ENCODE measurements at regions not wholly inside any gene's neighbourhood (a gene's known extent, or its start where the extent isn't known, plus 50 kb on each side); places are given as distances from the start of the nearest gene placed in this dataset.

- Histone ChIP-seq H3K79me1 (ENCODE audit: low read depth, low read length) (no peaks in the 10 kb centered on the region), H4K8ac (ENCODE audit: low read depth, low read length) (no peak overlapping the region), H3K4ac (ENCODE audit: low read length) (no peak overlapping the region), H3K23ac (ENCODE audit: low read depth, low read length, poor library complexity) (no peak overlapping the region), H3K4me2 (ENCODE audit: insufficient read depth, low read length, poor library complexity, severe bottlenecking) (no peak overlapping the region), H3K36me3 (replicated peaks in 1 of 2; ENCODE audit: control insufficient read depth in 2 of 2, insufficient read depth in 2 of 2, low read length in 2 of 2) (no peaks in the 10 kb centered on the region), H2BK15ac (ENCODE audit: low read length) (peak overlapping the region; percentile 95), H3K27me3 (ENCODE audit: control insufficient read depth in 3 of 3, insufficient read depth in 3 of 3, low read depth in 1 of 3, low read length in 3 of 3) (no peaks in the 10 kb centered on the region), H3K14ac (ENCODE audit: low read length) (no peak overlapping the region), H2AK5ac (ENCODE audit: low read depth, low read length) (peak overlapping the region; percentile 97), H2BK120ac (ENCODE audit: low read depth, low read length) (peak overlapping the region; percentile 26), H2BK12ac (ENCODE audit: low read length) (no peak overlapping the region), H4K91ac (ENCODE audit: low read depth, low read length, poor library complexity) (no peak overlapping the region), H3K4me3 (ENCODE audit: low read length in 2 of 2) (no peak overlapping the region), H3K4me1 (ENCODE audit: control insufficient read depth in 2 of 2, insufficient read depth in 1 of 2, low read depth in 1 of 2, low read length in 2 of 2) (peaks cover 10 to 14% of the 10 kb centered on the region in 2 donors), H2AFZ (ENCODE audit: low read length) (no peak overlapping the region), H2BK5ac (ENCODE audit: low read length) (peak overlapping the region; percentile 4), H3K18ac (ENCODE audit: low read length) (no peak overlapping the region), H3K9me3 (replicated peaks in 1 of 2; ENCODE audit: control insufficient read depth in 2 of 2, insufficient read depth in 1 of 2, low read depth in 1 of 2, low read length in 2 of 2) (no peaks in the 10 kb centered on the region), H3K27ac (replicated peaks; ENCODE audit: low read length) (no peak overlapping the region), H3K9ac (ENCODE audit: low read depth, low read length, poor library complexity) (no peak overlapping the region)
- no peak for DNase-seq (ENCODE audit: low spot score)
- no CpG with 5 or more reads among the region's 7 CpGs for WGBS, 2 donors (ENCODE audit: extremely low coverage in 2 of 2, insufficient read length in 2 of 2, insufficient replicate concordance in 1 of 2)
Observed at GRCh38 chr2:240299710-240300068, 135.8 kb upstream of the GPC1 start.

- H2BK12ac ChIP-seq (ENCODE audit: low read length), result no peak overlapping the region
- peak overlapping the region; percentile 82 for H3K18ac ChIP-seq (ENCODE audit: low read length)
- no peak overlapping the region for H3K4me2 ChIP-seq (ENCODE audit: insufficient read depth, low read length, poor library complexity, severe bottlenecking)
- H2BK15ac ChIP-seq (ENCODE audit: low read length), result peak overlapping the region; percentile 4
- H4K8ac ChIP-seq (ENCODE audit: low read depth, low read length), result peak overlapping the region; percentile 29
- no peak overlapping the region for H4K91ac ChIP-seq (ENCODE audit: low read depth, low read length, poor library complexity)
- H3K14ac ChIP-seq (ENCODE audit: low read length), result no peak overlapping the region
- no peak overlapping the region for H3K27ac ChIP-seq (replicated peaks; ENCODE audit: low read length)
- H3K4me1 ChIP-seq (ENCODE audit: control insufficient read depth in 2 of 2, insufficient read depth in 1 of 2, low read depth in 1 of 2, low read length in 2 of 2), result peaks cover 14 to 17% of the 10 kb centered on the region in 2 donors
- peak overlapping the region; percentile 81 for H2AFZ ChIP-seq (ENCODE audit: low read length)
- no peak for DNase-seq (ENCODE audit: low spot score)
- H3K9me3 ChIP-seq (replicated peaks in 1 of 2; ENCODE audit: control insufficient read depth in 2 of 2, insufficient read depth in 1 of 2, low read depth in 1 of 2, low read length in 2 of 2), result no peaks in the 10 kb centered on the region
- no peaks in the 10 kb centered on the region for H3K79me1 ChIP-seq (ENCODE audit: low read depth, low read length)
- peak overlapping the region; percentile 38 for H2AK5ac ChIP-seq (ENCODE audit: low read depth, low read length)
- H3K27me3 ChIP-seq (ENCODE audit: control insufficient read depth in 3 of 3, insufficient read depth in 3 of 3, low read depth in 1 of 3, low read length in 3 of 3), result no peaks in the 10 kb centered on the region
- WGBS, 2 donors (ENCODE audit: extremely low coverage in 2 of 2, insufficient read length in 2 of 2, insufficient replicate concordance in 1 of 2), result no CpG with 5 or more reads among the region's 11 CpGs
- no peak overlapping the region for H2BK120ac ChIP-seq (ENCODE audit: low read depth, low read length)
- H3K36me3 ChIP-seq (replicated peaks in 1 of 2; ENCODE audit: control insufficient read depth in 2 of 2, insufficient read depth in 2 of 2, low read length in 2 of 2), result no peaks in the 10 kb centered on the region
- H2BK5ac ChIP-seq (ENCODE audit: low read length), result no peak overlapping the region
- H3K4ac ChIP-seq (ENCODE audit: low read length), result no peak overlapping the region
- H3K23ac ChIP-seq (ENCODE audit: low read depth, low read length, poor library complexity), result no peak overlapping the region
- no peak overlapping the region for H3K9ac ChIP-seq (ENCODE audit: low read depth, low read length, poor library complexity)
- H3K4me3 ChIP-seq (ENCODE audit: low read length in 2 of 2), result no peak overlapping the region
Observed at GRCh38 chr2:240300261-240300821, 135.1 kb upstream of the GPC1 start.

- Histone ChIP-seq H2BK15ac (ENCODE audit: low read length) (peak overlapping the region; percentile 4), H3K18ac (ENCODE audit: low read length) (peak overlapping the region; percentile 88), H3K4me3 (ENCODE audit: low read length in 2 of 2) (no peak overlapping the region), H3K4me2 (ENCODE audit: insufficient read depth, low read length, poor library complexity, severe bottlenecking) (no peak overlapping the region), H4K8ac (ENCODE audit: low read depth, low read length) (peak overlapping the region; percentile 29), H3K27me3 (ENCODE audit: control insufficient read depth in 3 of 3, insufficient read depth in 3 of 3, low read depth in 1 of 3, low read length in 3 of 3) (no peaks in the 10 kb centered on the region), H3K4me1 (ENCODE audit: control insufficient read depth in 2 of 2, insufficient read depth in 1 of 2, low read depth in 1 of 2, low read length in 2 of 2) (peaks cover 16 to 20% of the 10 kb centered on the region in 2 donors), H3K9ac (ENCODE audit: low read depth, low read length, poor library complexity) (no peak overlapping the region), H2AFZ (ENCODE audit: low read length) (peak overlapping the region; percentile 81), H3K23ac (ENCODE audit: low read depth, low read length, poor library complexity) (no peak overlapping the region), H2AK5ac (ENCODE audit: low read depth, low read length) (peak overlapping the region; percentile 38), H3K4ac (ENCODE audit: low read length) (no peak overlapping the region), H2BK5ac (ENCODE audit: low read length) (no peak overlapping the region), H2BK12ac (ENCODE audit: low read length) (no peak overlapping the region), H3K79me1 (ENCODE audit: low read depth, low read length) (no peaks in the 10 kb centered on the region), H4K91ac (ENCODE audit: low read depth, low read length, poor library complexity) (peak overlapping the region; percentile 32), H2BK120ac (ENCODE audit: low read depth, low read length) (peak overlapping the region; percentile 66), H3K14ac (ENCODE audit: low read length) (no peak overlapping the region), H3K36me3 (replicated peaks in 1 of 2; ENCODE audit: control insufficient read depth in 2 of 2, insufficient read depth in 2 of 2, low read length in 2 of 2) (no peaks in the 10 kb centered on the region), H3K27ac (replicated peaks; ENCODE audit: low read length) (no peak overlapping the region), H3K9me3 (replicated peaks in 1 of 2; ENCODE audit: control insufficient read depth in 2 of 2, insufficient read depth in 1 of 2, low read depth in 1 of 2, low read length in 2 of 2) (no peaks in the 10 kb centered on the region)
- no CpG with 5 or more reads among the region's 8 CpGs for WGBS, 2 donors (ENCODE audit: extremely low coverage in 2 of 2, insufficient read length in 2 of 2, insufficient replicate concordance in 1 of 2)
- no peak for DNase-seq (ENCODE audit: low spot score)
Observed at GRCh38 chr2:240300840-240301239, 134.6 kb upstream of the GPC1 start.

GRCh38 chr2:240301256-240301795 is 134.1 kb upstream of the GPC1 start:
- H3K79me1 ChIP-seq (ENCODE audit: low read depth, low read length), result no peaks in the 10 kb centered on the region
- H4K91ac ChIP-seq (ENCODE audit: low read depth, low read length, poor library complexity), result peak overlapping the region; percentile 32
- no peaks in the 10 kb centered on the region for H3K9me3 ChIP-seq (replicated peaks in 1 of 2; ENCODE audit: control insufficient read depth in 2 of 2, insufficient read depth in 1 of 2, low read depth in 1 of 2, low read length in 2 of 2)
- H3K36me3 ChIP-seq (replicated peaks in 1 of 2; ENCODE audit: control insufficient read depth in 2 of 2, insufficient read depth in 2 of 2, low read length in 2 of 2), result no peaks in the 10 kb centered on the region
- no peak overlapping the region for H2BK12ac ChIP-seq (ENCODE audit: low read length)
- H3K18ac ChIP-seq (ENCODE audit: low read length), result peak overlapping the region; percentile 58
- H3K27me3 ChIP-seq (ENCODE audit: control insufficient read depth in 3 of 3, insufficient read depth in 3 of 3, low read depth in 1 of 3, low read length in 3 of 3), result no peaks in the 10 kb centered on the region
- H3K23ac ChIP-seq (ENCODE audit: low read depth, low read length, poor library complexity), result no peak overlapping the region
- no peak overlapping the region for H3K27ac ChIP-seq (replicated peaks; ENCODE audit: low read length)
- no peak overlapping the region for H2BK5ac ChIP-seq (ENCODE audit: low read length)
- no peak overlapping the region for H2AFZ ChIP-seq (ENCODE audit: low read length)
- DNase-seq (ENCODE audit: low spot score), result no peak
- peak overlapping the region; percentile 66 for H2BK120ac ChIP-seq (ENCODE audit: low read depth, low read length)
- no peak overlapping the region for H2BK15ac ChIP-seq (ENCODE audit: low read length)
- peak overlapping the region; percentile 38 for H2AK5ac ChIP-seq (ENCODE audit: low read depth, low read length)
- peaks cover 16 to 20% of the 10 kb centered on the region in 2 donors for H3K4me1 ChIP-seq (ENCODE audit: control insufficient read depth in 2 of 2, insufficient read depth in 1 of 2, low read depth in 1 of 2, low read length in 2 of 2)
- H3K14ac ChIP-seq (ENCODE audit: low read length), result no peak overlapping the region
- no peak overlapping the region for H3K4me2 ChIP-seq (ENCODE audit: insufficient read depth, low read length, poor library complexity, severe bottlenecking)
- no CpG with 5 or more reads among the region's 13 CpGs for WGBS, 2 donors (ENCODE audit: extremely low coverage in 2 of 2, insufficient read length in 2 of 2, insufficient replicate concordance in 1 of 2)
- no peak overlapping the region for H3K4ac ChIP-seq (ENCODE audit: low read length)
- no peak overlapping the region for H3K9ac ChIP-seq (ENCODE audit: low read depth, low read length, poor library complexity)
- no peak overlapping the region for H3K4me3 ChIP-seq (ENCODE audit: low read length in 2 of 2)
- H4K8ac ChIP-seq (ENCODE audit: low read depth, low read length), result no peak overlapping the region
